ENCODE measurements at regions not wholly inside any gene's neighbourhood (a gene's known extent, or its start where the extent isn't known, plus 50 kb on each side); places are given as distances from the start of the nearest gene placed in this dataset.

- Histone ChIP-seq H3K79me2 (ENCODE audit: control insufficient read depth in 1 of 2, insufficient read depth in 2 of 2, low read length in 2 of 2) (no peaks in the 10 kb centered on the region), H2BK5ac (ENCODE audit: low read depth, low read length) (no peak overlapping the region), H3K27ac (ENCODE audit: low read depth, low read length) (no peak overlapping the region), H3K14ac (ENCODE audit: insufficient read length) (no peak overlapping the region), H3K4me3 (ENCODE audit: extremely low read depth in 1 of 4, insufficient read depth in 2 of 4, low read depth in 3 of 4, low read length in 4 of 4) (no peak overlapping the region), H3K36me3 (ENCODE audit: control insufficient read depth in 2 of 4, insufficient read depth in 4 of 4, low read length in 3 of 4) (no peaks in the 10 kb centered on the region), H2AFZ (ENCODE audit: low read length) (no peak overlapping the region), H3K9ac (replicated peaks in 1 of 4; ENCODE audit: extremely low read depth in 1 of 4, low read depth in 3 of 4, low read length in 3 of 4) (no peak overlapping the region), H3K23me2 (ENCODE audit: low read depth, low read length) (no peaks in the 10 kb centered on the region), H4K20me1 (replicated peaks in 1 of 2; ENCODE audit: control insufficient read depth in 1 of 2, insufficient read depth in 2 of 2, low read length in 2 of 2) (no peaks in the 10 kb centered on the region), H2BK20ac (ENCODE audit: low read length) (no peak overlapping the region), H3K4me1 (replicated peaks in 1 of 4; ENCODE audit: control insufficient read depth in 3 of 4, insufficient read depth in 4 of 4, low read length in 3 of 4) (no peaks in the 10 kb centered on the region), H2BK15ac (ENCODE audit: low read length) (no peak overlapping the region), H3K23ac (ENCODE audit: insufficient read length) (no peak overlapping the region), H3K4me2 (ENCODE audit: insufficient read depth in 1 of 2, low read depth in 2 of 2, low read length in 2 of 2) (no peak overlapping the region), H3K18ac (ENCODE audit: extremely low read depth, low read length) (no peak overlapping the region), H3K9me3 (ENCODE audit: insufficient read depth in 2 of 2, low read depth in 1 of 2, low read length in 1 of 2) (peaks cover 0 to 2% of the 10 kb centered on the region in 2 experiments; a peak in 1 of 4 replicates), H4K8ac (ENCODE audit: extremely low read depth, insufficient read depth, low read length) (no peak overlapping the region), H2AK5ac (ENCODE audit: low read depth, low read length) (no peak overlapping the region), H3K4ac (replicated peaks; ENCODE audit: insufficient read length, low read depth, low read length) (no peak overlapping the region), H4K91ac (replicated peaks; ENCODE audit: insufficient read length, low read length) (no peak overlapping the region), H2BK12ac (ENCODE audit: low read depth, low read length) (no peak overlapping the region), H3K27me3 (replicated peaks in 1 of 4; ENCODE audit: control insufficient read depth in 3 of 4, extremely low read depth in 1 of 4, insufficient read depth in 3 of 4, low read length in 3 of 4) (no peaks in the 10 kb centered on the region), H3K56ac (replicated peaks; ENCODE audit: insufficient read length, low read depth, low read length) (no peak overlapping the region), H4K5ac (ENCODE audit: insufficient read length, low read depth, low read length) (no peak overlapping the region), H3K79me1 (ENCODE audit: low read depth, low read length) (no peaks in the 10 kb centered on the region), H2BK120ac (replicated peaks; ENCODE audit: low read depth, low read length) (no peak overlapping the region)
- POLR2A ChIA-PET (ENCODE audit: partially characterized antibody): no interaction called here
- no peak for DNase-seq (ENCODE audit: low read depth in 1 of 2, low spot score in 2 of 2)
- no peak for TF ChIP-seq ATF3 (IDR thresholded peaks at IDR 0.05; ENCODE audit: insufficient read depth, low read depth, low read length)
- no peak for TF ChIP-seq TAF1 (IDR thresholded peaks at IDR 0.05; ENCODE audit: low read depth, low read length)
- no peak for TF ChIP-seq GTF2F1 (IDR thresholded peaks at IDR 0.05; ENCODE audit: borderline replicate concordance, low read depth, low read length)
- CTCF ChIA-PET (ENCODE audit: partially characterized antibody): no interaction called here
- no peak for FAIRE-seq
- WGBS, 2 experiments (ENCODE audit: extremely low coverage in 1 of 2, insufficient coverage in 1 of 2, insufficient read length in 1 of 2, insufficient replicate concordance in 2 of 2, low coverage in 1 of 2, low lambda C conversion rate in 2 of 2, missing lambda C conversion rate in 1 of 2): 100% methylated on average over 4 of the region's 5 CpGs; no CpG with 5 or more reads in 1 of the 2 experiments
Measured at GRCh38 chrX:99383786-99384185, 1026.3 kb downstream of the PCDH19 start.

All from H1 (cell line).